GM23338 (cell line): ENCODE measurements at regions not wholly inside any gene's neighbourhood (a gene's known extent, or its start where the extent isn't known, plus 50 kb on each side); places are given as distances from the start of the nearest gene placed in this dataset.

Source experiments
- CREB1 ChIP-seq: fragments of 250-450 bp; sonication (Bioruptor Pico); IDR thresholded peaks from 2 replicates; pipeline ENCODE4 v1.5.0; 2020; ENCODE audit warnings: low read depth, mild to moderate bottlenecking, moderate library complexity
- CTCF ChIP-seq, 2 experiments: fragments of 200-600 bp in 1 of 2; sonication (generic) in 1 of 2; conservative IDR thresholded peaks; 2 replicates each; pipeline versions ENCODE4 v1.5.1 to v1.6.1; 2016 to 2017; ENCODE audit warnings: antibody characterized with exemption in 2 of 2, low read depth in 2 of 2, mild to moderate bottlenecking in 2 of 2, moderate library complexity in 1 of 2
- EZH2 ChIP-seq: fragments of 200-600 bp; sonication (generic); IDR thresholded peaks from one replicate; pipeline ENCODE4 v1.8.0; 2017; ENCODE audit warnings: antibody characterized with exemption, mild to moderate bottlenecking, low read depth; ENCODE audit not compliant: unreplicated experiment
- EZH2phosphoT487 ChIP-seq: fragments of 200-600 bp; sonication (generic); IDR thresholded peaks from one replicate; pipeline ENCODE4 v1.8.1; 2018; ENCODE audit warnings: antibody characterized with exemption; ENCODE audit not compliant: unreplicated experiment
- JUNB ChIP-seq: IDR thresholded peaks from one replicate; pipeline ENCODE4 v1.6.1; 2016; ENCODE audit warnings: antibody characterized with exemption; ENCODE audit not compliant: unreplicated experiment
- POLR2AphosphoS5 ChIP-seq: IDR thresholded peaks from 2 replicates; pipeline ENCODE4 v1.6.1; 2016; ENCODE audit warnings: antibody characterized with exemption, low read depth
- REST ChIP-seq: IDR thresholded peaks from one replicate; pipeline ENCODE4 v1.6.1; 2018; ENCODE audit warnings: antibody characterized with exemption; ENCODE audit not compliant: unreplicated experiment
- ZNF114 ChIP-seq: fragments of 250-450 bp; sonication (Bioruptor Pico); IDR thresholded peaks from 2 replicates; pipeline ENCODE4 v1.5.0; 2020; ENCODE audit warnings: mild to moderate bottlenecking, moderate library complexity
- ZNF331 ChIP-seq: fragments of 250-450 bp; sonication (Bioruptor Pico); IDR thresholded peaks from 2 replicates; pipeline ENCODE4 v1.5.0; 2020; ENCODE audit warnings: low read depth, mild to moderate bottlenecking, moderate library complexity
- ZNF462 ChIP-seq: fragments of 250-450 bp; sonication (Bioruptor Pico); IDR thresholded peaks from 2 replicates; pipeline ENCODE4 v1.5.0; 2020; ENCODE audit warnings: mild to moderate bottlenecking, moderate library complexity

- no peak for TF ChIP-seq ZNF462 (CRISPR knock-in tag)
- no peak for TF ChIP-seq REST
- no peak for TF ChIP-seq JUNB
- no peak for TF ChIP-seq EZH2
- TF ChIP-seq CTCF (conservative IDR thresholded peaks at IDR 0.05; ENCODE audit: low read depth in 2 of 2): no peak
- TF ChIP-seq POLR2AphosphoS5: no peak
- no peak for TF ChIP-seq ZNF114 (CRISPR knock-in tag)
- TF ChIP-seq CREB1: no peak
- no peak for TF ChIP-seq ZNF331
- TF ChIP-seq EZH2phosphoT487: no peak
Measured at GRCh38 chr7:153415632-153416031, 636.6 kb upstream of the DPP6 start (continued).
